ENCODE measurements at regions not wholly inside any gene's neighbourhood (a gene's known extent, or its start where the extent isn't known, plus 50 kb on each side); places are given as distances from the start of the nearest gene placed in this dataset.

DNA sequence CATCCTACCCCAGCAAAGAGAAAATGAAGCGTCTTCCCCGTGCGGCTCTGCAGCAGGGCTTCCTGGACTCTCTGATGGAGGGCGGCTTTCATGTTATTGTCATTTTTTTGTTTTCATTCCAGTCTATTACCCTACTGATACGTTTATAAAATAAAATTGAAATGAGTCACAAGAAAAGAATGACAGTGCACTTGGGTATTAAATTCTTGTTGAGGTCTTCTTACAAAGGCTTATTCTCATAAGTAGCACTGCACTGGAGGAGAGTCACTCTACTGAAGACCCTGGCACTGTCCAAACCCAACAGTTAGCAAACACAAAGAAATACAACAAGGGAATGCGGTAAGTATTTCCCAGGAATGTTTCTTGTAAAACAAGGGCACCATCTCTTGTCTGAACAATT lies 379.3 kb downstream of the MAFB start:
- TF ChIP-seq, protein P1, sequence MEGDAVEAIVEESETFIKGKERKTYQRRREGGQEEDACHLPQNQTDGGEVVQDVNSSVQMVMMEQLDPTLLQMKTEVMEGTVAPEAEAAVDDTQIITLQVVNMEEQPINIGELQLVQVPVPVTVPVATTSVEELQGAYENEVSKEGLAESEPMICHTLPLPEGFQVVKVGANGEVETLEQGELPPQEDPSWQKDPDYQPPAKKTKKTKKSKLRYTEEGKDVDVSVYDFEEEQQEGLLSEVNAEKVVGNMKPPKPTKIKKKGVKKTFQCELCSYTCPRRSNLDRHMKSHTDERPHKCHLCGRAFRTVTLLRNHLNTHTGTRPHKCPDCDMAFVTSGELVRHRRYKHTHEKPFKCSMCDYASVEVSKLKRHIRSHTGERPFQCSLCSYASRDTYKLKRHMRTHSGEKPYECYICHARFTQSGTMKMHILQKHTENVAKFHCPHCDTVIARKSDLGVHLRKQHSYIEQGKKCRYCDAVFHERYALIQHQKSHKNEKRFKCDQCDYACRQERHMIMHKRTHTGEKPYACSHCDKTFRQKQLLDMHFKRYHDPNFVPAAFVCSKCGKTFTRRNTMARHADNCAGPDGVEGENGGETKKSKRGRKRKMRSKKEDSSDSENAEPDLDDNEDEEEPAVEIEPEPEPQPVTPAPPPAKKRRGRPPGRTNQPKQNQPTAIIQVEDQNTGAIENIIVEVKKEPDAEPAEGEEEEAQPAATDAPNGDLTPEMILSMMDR (IDR thresholded peaks at IDR 0.05), result no peak
- no peak for TF ChIP-seq POLR2A (IDR thresholded peaks at IDR 0.05)

All from body of pancreas (tissue), 4 donors.